Adrenal gland (tissue), 9 donors: ENCODE measurements at regions not wholly inside any gene's neighbourhood (a gene's known extent, or its start where the extent isn't known, plus 50 kb on each side); places are given as distances from the start of the nearest gene placed in this dataset.

Experiments used
- DNase-seq, 7 donors: peaks; one replicate each; pipeline ENCODE4 v3.0.0-alpha.2; 2019 to 2020
- H3K27ac ChIP-seq, 5 donors: fragments of 200-600 bp; sonication (generic) in 4 of 5; 1 replicate in 3 of 5; 2 replicates in 2 of 5; pipeline versions ENCODE4 v1.5.1 to v1.8.0; 2016 to 2020; ENCODE audit warnings: mild to moderate bottlenecking in 1 of 5
- H3K27me3 ChIP-seq: fragments of 200-600 bp; 2 replicates; pipeline ENCODE4 v1.8.0; 2021
- H3K36me3 ChIP-seq, 2 donors: fragments of 200-600 bp; replicated peaks in 1 of 2; 1 replicate in 1 of 2; 2 replicates in 1 of 2; pipeline versions ENCODE4 v1.5.1 to v1.8.0; 2018 to 2022
- H3K4me1 ChIP-seq, 2 donors: fragments of 200-600 bp; replicated peaks in 1 of 2; 1 replicate in 1 of 2; 2 replicates in 1 of 2; pipeline versions ENCODE4 v1.5.1 to v1.8.0; 2018 to 2021
- H3K4me3 ChIP-seq, 4 donors: fragments of 200-600 bp; sonication (generic) in 3 of 4; one replicate each; pipeline ENCODE4 v1.5.1; 2016 to 2018
- H3K9me3 ChIP-seq, 3 donors: fragments of 200-600 bp; sonication (generic) in 1 of 3; replicated peaks in 1 of 3; 1 replicate in 2 of 3; 2 replicates in 1 of 3; pipeline versions ENCODE4 v1.5.1 to v1.8.0; 2016 to 2021
- POLR2A ChIP-seq, 2 donors: fragments of 450-650 bp; IDR thresholded peaks; one replicate each; pipeline ENCODE4 v1.6.1; 2017; ENCODE audit warnings: antibody characterized with exemption in 2 of 2, mild to moderate bottlenecking in 2 of 2, moderate library complexity in 1 of 2
- WGBS, 4 donors: extraction: QIAGEN DNeasy Blood & Tissue Kit in 2 of 4; methylation state at CpG; one replicate each; pipeline versions ENCODE4 v1.1.5 to v1.1.7; 2013 to 2017; 5-methylcytosine and 5-hydroxymethylcytosine counted together
- intact Hi-C, 2 donors: fragments of 100-400 bp; cut with DNase I; formaldehyde crosslinking; loops; one replicate each; pipeline versions ENCODE4 v1.14.1 to v1.15.0; 2022 to 2023
- TF ChIP-seq, protein P1 (sequence below), 6 experiments: fragments of 450-650 bp in 4 of 6; fragments of 200-600 bp in 2 of 6; sonication (generic) in 1 of 6; IDR thresholded peaks; 1 replicate in 5 of 6; 2 replicates in 1 of 6; pipeline versions ENCODE4 v1.5.1 to v1.8.0; 2016 to 2021; ENCODE audit warnings: antibody characterized with exemption in 6 of 6, mild to moderate bottlenecking in 2 of 6, moderate library complexity in 1 of 6
- donor health status: healthy with polysubstance abuse.
- donor health status: Bipolar disorder and iron deficiency.
- donor health status: DM: yes; HTN: yes; CAD: no.
- donor health status: DM: no; HTN: no; CAD: no.
- donor health status: DM: no; HTN: no; CAD: no.

DNA sequence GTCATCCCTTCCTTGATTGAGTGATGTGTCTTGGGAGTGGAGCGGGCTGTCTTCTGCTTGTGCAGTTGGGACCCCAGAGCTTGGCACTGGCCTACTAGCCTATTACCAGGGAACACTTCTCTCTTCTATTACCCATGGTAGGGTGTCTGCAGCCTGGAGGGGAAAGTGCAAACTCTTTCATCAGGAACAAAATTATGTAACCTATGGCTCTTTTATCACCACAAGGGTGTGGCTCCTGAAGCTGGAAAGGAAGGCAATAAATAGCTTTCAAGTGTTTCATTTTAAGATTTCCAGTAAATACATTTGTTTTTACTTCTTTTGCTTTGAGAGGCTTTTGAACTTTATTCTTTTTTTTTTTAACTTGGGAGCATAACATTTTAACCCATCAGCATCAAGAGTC, 349.7 kb upstream of the FAR2 start:
- Histone ChIP-seq H3K27ac (no peak overlapping the region), H3K36me3 (no peaks in the 10 kb centered on the region), H3K4me1 (no peaks in the 10 kb centered on the region), H3K4me3 (no peak overlapping the region), H3K27me3 (no peaks in the 10 kb centered on the region), H3K9me3 (no peaks in the 10 kb centered on the region)
- no peak for DNase-seq
- 93 to 100% (median 100%) methylated on average over 1 of the region's 1 CpG; no CpG with 5 or more reads in 1 of the 4 donors for WGBS, 4 donors
- intact Hi-C loops: no loop called here
- TF ChIP-seq, protein P1, sequence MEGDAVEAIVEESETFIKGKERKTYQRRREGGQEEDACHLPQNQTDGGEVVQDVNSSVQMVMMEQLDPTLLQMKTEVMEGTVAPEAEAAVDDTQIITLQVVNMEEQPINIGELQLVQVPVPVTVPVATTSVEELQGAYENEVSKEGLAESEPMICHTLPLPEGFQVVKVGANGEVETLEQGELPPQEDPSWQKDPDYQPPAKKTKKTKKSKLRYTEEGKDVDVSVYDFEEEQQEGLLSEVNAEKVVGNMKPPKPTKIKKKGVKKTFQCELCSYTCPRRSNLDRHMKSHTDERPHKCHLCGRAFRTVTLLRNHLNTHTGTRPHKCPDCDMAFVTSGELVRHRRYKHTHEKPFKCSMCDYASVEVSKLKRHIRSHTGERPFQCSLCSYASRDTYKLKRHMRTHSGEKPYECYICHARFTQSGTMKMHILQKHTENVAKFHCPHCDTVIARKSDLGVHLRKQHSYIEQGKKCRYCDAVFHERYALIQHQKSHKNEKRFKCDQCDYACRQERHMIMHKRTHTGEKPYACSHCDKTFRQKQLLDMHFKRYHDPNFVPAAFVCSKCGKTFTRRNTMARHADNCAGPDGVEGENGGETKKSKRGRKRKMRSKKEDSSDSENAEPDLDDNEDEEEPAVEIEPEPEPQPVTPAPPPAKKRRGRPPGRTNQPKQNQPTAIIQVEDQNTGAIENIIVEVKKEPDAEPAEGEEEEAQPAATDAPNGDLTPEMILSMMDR (IDR thresholded peaks at IDR 0.05): no peak
- no peak for TF ChIP-seq POLR2A (IDR thresholded peaks at IDR 0.05)

DNA sequence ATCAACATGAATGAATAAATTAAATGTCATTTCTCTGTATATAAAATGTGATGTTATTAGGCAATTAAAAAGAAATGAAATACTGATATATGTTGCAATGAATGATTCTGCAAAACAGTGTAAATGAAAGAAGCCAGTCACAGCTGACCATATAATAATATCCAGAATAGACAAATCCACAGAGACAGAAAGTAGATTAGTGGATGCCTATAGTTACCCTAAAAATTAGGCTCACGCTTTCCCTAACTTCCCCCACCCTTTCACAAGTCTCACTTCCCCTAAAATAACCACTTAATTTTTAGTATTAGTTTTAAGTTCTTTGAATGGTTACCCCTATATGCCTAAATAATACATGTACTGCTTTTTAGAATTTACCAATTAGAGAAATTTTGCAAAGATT, 348.9 kb upstream of the FAR2 start:
- 78 to 94% (median 85%) methylated on average over 1 of the region's 1 CpG for WGBS, 4 donors
- no peaks in the 10 kb centered on the region for H3K9me3 ChIP-seq
- intact Hi-C loops: no loop called here
- H3K4me1 ChIP-seq: no peaks in the 10 kb centered on the region
- no peak for DNase-seq
- TF ChIP-seq POLR2A (IDR thresholded peaks at IDR 0.05): no peak
- TF ChIP-seq, protein P1 (IDR thresholded peaks at IDR 0.05): no peak
- H3K27me3 ChIP-seq: no peaks in the 10 kb centered on the region
- no peak overlapping the region for H3K4me3 ChIP-seq
- no peak overlapping the region for H3K27ac ChIP-seq
- H3K36me3 ChIP-seq: no peaks in the 10 kb centered on the region

DNA sequence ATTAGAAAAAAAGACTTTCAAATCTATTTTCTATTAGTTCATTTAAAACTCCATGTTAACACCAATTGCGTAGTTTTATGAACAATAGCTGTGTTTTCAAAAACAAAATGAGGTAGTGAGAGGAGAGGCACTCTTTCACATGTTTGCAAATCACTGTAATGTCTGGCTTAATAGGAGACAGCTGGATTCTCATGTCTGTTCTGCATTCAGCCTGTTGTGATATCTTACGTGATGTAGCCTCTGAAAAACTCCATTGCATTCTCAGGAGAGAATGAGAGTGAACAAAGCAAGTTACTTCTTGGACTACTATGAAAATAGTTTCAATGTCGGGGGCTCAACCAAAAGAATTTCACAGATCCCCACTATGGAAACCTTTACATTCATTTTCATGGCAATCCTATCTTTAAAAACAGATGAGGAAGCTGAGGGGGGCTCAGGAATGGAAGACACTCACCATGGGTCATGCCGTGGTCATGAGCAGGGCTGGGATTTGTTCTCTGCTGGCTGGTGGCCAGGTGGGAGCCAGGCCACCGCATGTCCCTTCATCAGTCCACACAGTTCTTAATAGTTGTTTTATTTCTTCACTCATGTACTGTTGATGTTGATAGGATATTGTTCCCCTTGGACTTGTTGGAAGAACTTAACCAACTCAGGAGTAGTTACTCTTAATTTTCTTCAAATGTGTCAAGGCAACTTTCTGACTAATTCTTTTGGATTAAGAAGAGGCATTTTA, 346.2 kb upstream of the FAR2 start:
- H3K36me3 ChIP-seq: no peaks in the 10 kb centered on the region
- intact Hi-C loops: no loop called here
- H3K27me3 ChIP-seq: no peaks in the 10 kb centered on the region
- no peak overlapping the region for H3K27ac ChIP-seq
- WGBS, 4 donors: 71 to 80% (median 74%) methylated on average over 5 of the region's 5 CpGs
- no peak overlapping the region for H3K4me3 ChIP-seq
- no peaks in the 10 kb centered on the region for H3K4me1 ChIP-seq
- H3K9me3 ChIP-seq: no peaks in the 10 kb centered on the region
- TF ChIP-seq, protein P1 (IDR thresholded peaks at IDR 0.05): no peak
- TF ChIP-seq POLR2A (IDR thresholded peaks at IDR 0.05): no peak
- no peak for DNase-seq

DNA sequence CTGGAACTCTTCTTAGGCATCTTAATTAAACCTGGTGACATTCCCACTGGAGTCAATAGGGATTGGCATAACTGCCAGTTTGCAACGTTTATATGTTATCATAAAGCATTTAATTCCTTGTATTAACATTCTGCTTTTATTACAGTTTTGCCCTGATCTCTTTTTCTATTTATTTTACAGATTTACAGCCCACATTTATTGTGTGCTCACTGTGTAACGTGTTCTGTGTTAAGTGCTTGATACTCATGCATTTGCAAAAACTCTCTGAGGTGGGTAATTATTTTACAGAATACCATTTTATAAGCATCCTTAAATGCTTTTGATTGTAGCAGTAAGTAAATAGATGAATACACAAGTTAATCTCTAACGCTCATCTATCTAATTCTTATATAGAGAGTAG, 341.5 kb upstream of the FAR2 start:
- TF ChIP-seq POLR2A (IDR thresholded peaks at IDR 0.05): no peak
- TF ChIP-seq, protein P1 (IDR thresholded peaks at IDR 0.05): no peak
- Histone ChIP-seq H3K4me1 (no peaks in the 10 kb centered on the region), H3K27ac (no peak overlapping the region), H3K9me3 (no peaks in the 10 kb centered on the region), H3K4me3 (no peak overlapping the region), H3K27me3 (no peaks in the 10 kb centered on the region), H3K36me3 (no peaks in the 10 kb centered on the region)
- DNase-seq: no peak
- 75 to 81% (median 79%) methylated on average over 3 of the region's 3 CpGs for WGBS, 4 donors
- intact Hi-C loops: no loop called here
